Left forelimb (tissue), 1 donor: ENCODE measurements at regions not wholly inside any gene's neighbourhood (a gene's known extent, or its start where the extent isn't known, plus 50 kb on each side); places are given as distances from the start of the nearest gene placed in this dataset.
A peak's percentile ranks its signal among the peaks of the same experiment; 100 is the strongest.

Experiments
- DNase-seq: peaks from one replicate; pipeline ENCODE4 v3.0.0-alpha.2; 2018; ENCODE audit warnings: low spot score

DNA sequence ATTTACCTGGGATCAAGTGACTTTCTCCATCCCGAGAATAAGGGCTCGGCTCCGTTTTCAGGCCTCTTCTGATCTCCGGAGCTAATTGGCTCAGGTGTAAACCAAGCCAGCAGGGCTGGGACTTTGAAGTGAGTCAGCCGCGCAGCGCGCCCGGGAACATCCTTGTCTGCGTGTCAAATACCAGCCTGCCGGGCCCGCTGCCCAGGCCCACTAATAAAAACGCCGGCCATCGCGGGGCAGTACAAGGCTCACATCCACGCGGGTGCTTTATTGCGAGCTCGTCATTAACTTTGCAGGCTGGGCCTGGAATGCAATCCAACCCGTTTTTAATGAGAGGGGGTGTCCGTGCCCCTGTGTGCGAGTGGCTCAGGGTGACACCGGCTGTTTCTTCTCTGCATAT is 416.8 kb downstream of the IRX2 start:
- DNase-seq = no peak

DNA sequence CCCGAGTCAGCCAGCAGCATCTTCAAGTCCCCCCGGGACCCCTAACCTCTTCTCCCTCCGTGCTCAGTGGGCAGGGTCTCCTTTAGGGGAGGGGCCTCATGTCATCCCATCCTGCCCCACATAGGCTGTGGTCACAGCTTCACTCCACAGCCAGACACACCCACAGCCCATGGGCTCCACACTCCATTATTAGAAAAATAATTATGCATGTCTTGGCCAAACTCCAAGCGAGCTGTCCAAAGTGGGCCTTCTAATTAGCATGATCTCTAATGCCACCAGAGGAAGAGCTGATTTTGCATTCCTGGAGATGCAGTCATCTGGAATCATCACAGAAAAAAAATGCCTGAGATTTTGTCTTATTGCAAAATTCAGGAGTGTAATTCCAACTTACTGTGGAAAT is 418.2 kb downstream of the IRX2 start:
- DNase-seq = no peak

DNA sequence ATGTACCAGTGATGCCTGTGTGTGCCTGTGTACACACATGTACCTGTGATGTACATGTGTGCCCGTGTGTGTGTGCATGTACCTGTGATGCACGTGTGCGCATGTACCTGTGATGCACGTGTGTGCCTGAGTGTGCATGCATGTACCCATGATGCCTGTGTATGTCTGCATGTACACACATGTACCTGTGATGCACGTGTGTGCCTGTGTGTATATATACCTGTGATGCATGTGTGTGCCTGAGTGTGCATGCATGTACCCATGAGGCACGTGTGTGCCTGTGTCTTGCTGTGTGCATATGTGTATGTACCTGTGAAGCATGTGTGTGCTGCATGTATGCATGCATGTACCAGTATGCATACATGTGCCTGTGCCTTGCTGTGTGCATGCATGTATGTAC is 419.0 kb downstream of the IRX2 start:
- DNase-seq = no peak

- DNase-seq = no peak
These were observed 420.9 kb downstream of the IRX2 start for GRCh38 chr5:2330325-2331130.

DNA sequence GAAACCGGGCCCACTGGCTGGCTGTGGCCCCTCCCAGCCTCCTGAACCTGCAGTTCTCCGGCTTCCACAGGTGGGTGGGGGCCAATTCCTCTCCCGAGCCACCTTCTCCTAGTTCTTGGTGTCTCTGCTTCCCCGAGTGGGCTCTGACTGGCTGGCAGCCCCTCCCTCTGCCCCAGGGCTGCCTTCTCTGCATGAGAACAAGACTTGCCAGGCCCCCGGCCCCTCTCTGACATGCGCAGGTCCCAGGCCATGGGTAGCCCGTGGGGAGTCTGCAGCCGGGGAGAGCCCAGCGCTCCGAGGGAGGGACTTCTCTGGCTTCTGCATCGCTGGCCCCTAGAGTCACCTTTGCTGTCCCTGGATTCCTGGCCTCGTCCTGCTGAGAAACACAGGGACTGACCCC is 421.7 kb downstream of the IRX2 start:
- DNase-seq = no peak

GRCh38 chr5:2326601-2327000 is 424.9 kb downstream of the IRX2 start:
- DNase-seq = no peak

DNA sequence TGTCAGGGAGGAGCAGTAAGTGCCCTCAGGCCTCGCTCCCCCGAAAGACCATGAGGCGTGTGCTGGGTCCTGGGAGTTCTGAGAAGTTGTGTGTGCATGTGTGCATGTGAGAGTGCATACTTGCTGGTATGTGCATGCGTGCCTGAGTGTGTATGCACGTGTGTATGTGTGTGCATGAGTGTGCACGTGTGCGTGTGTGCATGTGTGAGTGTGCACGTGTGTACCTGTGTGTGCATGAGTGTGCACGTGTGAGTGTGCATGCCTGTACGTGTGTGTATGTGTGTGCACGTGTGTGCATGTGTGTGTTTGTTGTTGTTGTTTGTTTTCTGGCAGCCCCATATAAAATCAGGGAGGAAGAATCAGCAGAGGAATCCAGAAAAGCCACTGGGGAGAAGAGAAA is 426.7 kb downstream of the IRX2 start:
- DNase-seq = no peak

DNA sequence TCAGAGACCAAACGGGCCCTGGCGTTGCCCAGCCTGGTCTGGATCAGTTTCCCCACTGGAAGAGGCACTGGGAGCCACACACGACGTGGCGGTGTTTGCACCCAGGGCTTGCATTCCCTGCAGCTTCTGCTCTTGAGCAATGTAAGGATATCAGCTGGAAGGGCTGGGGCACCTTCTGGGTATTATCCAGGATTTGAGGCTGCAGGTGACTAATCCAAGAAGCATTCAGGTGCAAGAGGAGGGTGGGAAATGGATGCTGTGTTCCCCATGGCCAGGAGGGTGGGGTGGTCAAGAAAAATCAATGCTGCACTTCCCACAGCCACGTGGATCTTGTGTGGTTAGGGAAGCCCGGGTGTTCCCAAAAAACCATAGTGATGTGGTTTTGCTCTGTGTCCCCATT is 430.9 kb downstream of the IRX2 start:
- DNase-seq = no peak

- no peak for DNase-seq
These were observed 433.9 kb downstream of the IRX2 start for GRCh38 chr5:2317540-2317939.

GRCh38 chr5:2311851-2312250 is 429.1 kb upstream of the IRX4 start:
- peak; percentile 14 for DNase-seq

- peak; percentile 23 for DNase-seq
These were observed 428.2 kb upstream of the IRX4 start for GRCh38 chr5:2310946-2311345.

DNA sequence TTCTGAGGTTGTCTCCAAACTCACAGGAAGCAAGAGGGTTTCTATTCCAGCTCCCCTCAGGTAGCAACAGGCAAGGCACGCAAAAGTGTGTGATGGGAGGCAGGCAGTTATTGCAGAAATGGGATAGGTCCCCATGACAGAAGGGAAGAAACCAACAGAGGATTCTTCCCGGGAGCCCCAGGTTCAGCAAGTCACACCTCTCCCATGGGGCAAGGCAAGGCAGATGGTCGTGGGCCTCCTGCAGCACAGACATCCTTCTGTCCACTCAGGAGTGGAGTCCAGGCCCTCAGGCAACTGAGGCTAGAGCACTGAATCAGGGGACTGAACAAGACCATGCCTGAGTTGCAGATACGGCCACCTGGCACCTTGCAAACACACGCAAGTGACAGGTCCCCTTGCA is 424.9 kb upstream of the IRX4 start:
- DNase-seq = no peak

GRCh38 chr5:2306711-2307110 is 424.0 kb upstream of the IRX4 start:
- DNase-seq = no peak

DNA sequence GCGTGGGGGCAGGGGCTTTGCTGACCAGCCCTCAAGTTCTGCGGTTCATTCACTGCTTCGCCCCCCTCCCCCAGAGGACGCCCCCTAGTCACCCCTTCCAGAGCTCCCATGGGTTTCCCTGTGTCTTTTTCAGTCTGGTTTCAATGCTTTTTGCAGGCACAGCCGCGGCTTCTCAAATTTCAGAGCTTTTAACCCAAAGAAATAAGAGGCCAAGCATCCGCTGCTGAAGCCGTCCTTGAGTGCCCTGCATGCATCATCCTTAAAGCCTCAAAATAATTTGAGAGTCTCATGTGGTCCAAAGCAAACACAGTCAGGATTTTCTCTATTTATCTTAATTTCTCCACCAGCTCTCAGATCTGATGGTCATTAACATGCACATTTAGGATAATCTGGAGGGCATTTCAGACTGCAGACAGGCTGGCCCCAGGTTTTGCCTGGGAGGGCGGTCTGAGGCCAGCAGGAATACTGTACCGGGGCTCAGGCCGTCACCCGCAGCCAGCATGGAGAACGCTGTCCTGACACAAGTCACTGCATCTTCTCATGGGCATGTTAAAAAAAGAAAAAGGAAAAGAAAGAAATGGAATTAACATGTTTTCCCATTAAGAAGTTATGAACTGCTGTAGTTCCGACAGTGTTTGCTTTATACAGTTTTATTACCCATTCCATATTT is 420.8 kb upstream of the IRX4 start:
- no peak for DNase-seq

GRCh38 chr5:2302169-2302568 is 419.4 kb upstream of the IRX4 start:
- DNase-seq = no peak

DNA sequence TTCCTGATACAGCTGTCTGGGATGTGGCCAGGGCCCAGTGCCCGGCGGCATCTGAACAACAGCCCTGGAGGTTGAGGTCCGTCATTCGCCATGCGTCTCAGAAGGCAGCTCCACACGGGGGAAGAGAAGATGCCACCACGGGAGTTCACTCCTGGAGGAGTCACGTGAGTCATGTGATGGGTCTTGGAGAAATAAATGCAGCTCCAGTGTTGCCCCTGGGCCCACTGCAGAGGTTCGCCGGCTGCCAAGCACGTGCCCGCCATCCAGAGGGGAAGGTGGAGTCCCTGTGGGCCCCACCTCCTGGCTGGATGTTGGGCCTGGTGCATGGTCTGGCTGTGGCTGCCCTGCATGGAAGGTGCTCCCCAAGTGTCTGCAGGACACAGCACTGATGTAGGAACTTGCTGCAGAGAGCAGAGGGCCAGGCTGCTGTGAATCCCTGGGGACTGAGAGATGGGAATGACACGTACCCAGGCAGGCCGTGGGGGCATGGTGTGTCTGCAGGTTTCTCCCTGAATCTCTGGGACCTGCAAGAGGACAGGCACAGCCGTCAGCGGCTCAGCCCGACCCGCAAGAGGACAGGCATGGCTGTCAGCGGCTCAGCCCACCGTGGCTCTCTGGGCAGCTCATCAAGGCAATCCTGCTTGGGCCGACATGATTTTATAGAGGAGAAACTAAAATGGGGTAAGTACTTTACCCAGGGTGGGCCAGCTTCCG is 418.3 kb upstream of the IRX4 start:
- peak; percentile 40 for DNase-seq

GRCh38 chr5:2300421-2300820 is 417.7 kb upstream of the IRX4 start:
- no peak for DNase-seq

DNA sequence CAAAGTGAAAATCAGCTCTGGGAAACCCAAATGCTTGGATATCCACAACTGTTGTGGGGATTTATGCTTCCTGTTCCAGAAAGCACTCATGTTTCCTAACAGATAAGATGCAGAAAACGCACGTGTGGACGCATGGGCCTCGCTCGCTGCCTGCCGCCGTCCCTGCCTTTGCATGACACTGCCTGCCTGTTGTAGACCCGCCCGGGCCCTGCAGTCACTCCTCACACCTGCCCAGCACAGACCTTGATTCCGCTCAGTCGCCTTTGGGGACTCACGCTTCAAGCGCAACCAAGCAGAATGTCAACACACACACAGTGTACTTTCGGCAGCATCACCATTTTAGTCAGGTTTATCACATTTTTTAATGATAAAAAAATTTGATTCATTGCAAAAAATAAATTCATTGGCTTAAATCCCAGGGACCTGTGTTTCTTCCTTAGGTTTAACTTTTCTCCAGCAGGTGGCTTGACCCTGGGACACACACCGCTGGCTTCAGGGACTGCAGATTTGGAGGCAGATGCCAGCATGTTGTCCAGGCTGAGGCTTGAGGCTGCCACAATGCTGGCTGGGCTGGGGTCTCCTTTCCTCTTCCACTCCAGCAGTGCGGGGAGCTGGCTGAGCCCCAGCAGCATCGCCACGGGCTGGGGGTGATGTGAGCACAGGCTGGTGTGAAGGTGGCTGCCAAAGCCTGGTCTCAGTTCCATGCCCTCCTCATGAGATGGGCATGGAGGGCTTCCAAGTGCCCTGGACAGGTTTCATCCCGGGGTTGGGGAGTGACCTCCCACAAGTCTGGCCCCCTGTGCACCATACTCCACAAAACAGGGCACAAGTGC is 416.9 kb upstream of the IRX4 start:
- DNase-seq = no peak

- DNase-seq = no peak
These were observed 416.1 kb upstream of the IRX4 start for GRCh38 chr5:2298781-2299180.

- no peak for DNase-seq
These were observed 415.3 kb upstream of the IRX4 start for GRCh38 chr5:2297991-2298390.

- DNase-seq = peak; percentile 17
These were observed 412.8 kb upstream of the IRX4 start for GRCh38 chr5:2295476-2295875.

GRCh38 chr5:2293906-2294305 is 411.2 kb upstream of the IRX4 start:
- DNase-seq = peak; percentile 9
